ENCODE measurements at regions not wholly inside any gene's neighbourhood (a gene's known extent, or its start where the extent isn't known, plus 50 kb on each side); places are given as distances from the start of the nearest gene placed in this dataset.
"Not testable (repeated sequence)": the region's sequence is repeated elsewhere in the genome, so short reads cannot be mapped to it uniquely, and the experiment has no call there.

DNA sequence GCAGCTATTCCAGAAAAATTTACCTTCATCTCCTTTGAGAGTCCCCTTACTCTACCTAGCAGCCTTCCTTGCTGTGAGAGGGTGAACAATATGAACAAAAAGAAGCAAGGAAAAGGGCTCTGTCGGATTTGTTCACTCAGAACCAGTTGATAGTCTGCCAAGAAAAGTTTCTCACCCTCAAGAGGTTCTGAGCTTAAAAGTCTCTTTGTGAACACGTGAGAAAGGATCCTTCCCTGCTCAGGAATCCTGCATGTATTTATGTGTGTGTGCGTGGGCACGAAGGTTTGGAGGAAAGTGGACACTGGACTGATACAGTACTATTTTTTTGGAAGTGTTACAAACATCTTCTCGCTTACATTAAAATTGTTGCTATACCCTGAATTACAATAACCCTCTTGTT, 178.6 kb upstream of the JADE1 start:
- Mint-ChIP-seq H3K4me1 (ENCODE audit: low read depth) (peaks cover 22% of the 10 kb centered on the region), H3K27me3 (ENCODE audit: low read depth) (no peaks in the 10 kb centered on the region), H3K36me3 (ENCODE audit: low read depth) (no peaks in the 10 kb centered on the region), H3K27ac (ENCODE audit: unreplicated experiment) (no peak overlapping the region), H3K4me3 (ENCODE audit: unreplicated experiment) (no peak overlapping the region), H3K9me3 (ENCODE audit: low read depth) (no peaks in the 10 kb centered on the region)
- no peak for DNase-seq (ENCODE audit: low spot score)
- TF ChIP-seq, protein P1, sequence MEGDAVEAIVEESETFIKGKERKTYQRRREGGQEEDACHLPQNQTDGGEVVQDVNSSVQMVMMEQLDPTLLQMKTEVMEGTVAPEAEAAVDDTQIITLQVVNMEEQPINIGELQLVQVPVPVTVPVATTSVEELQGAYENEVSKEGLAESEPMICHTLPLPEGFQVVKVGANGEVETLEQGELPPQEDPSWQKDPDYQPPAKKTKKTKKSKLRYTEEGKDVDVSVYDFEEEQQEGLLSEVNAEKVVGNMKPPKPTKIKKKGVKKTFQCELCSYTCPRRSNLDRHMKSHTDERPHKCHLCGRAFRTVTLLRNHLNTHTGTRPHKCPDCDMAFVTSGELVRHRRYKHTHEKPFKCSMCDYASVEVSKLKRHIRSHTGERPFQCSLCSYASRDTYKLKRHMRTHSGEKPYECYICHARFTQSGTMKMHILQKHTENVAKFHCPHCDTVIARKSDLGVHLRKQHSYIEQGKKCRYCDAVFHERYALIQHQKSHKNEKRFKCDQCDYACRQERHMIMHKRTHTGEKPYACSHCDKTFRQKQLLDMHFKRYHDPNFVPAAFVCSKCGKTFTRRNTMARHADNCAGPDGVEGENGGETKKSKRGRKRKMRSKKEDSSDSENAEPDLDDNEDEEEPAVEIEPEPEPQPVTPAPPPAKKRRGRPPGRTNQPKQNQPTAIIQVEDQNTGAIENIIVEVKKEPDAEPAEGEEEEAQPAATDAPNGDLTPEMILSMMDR (IDR thresholded peaks at IDR 0.05): no peak

GRCh38 chr4:128623508-128624215, 185.8 kb upstream of the JADE1 start:
- Mint-ChIP-seq H3K4me3 (ENCODE audit: unreplicated experiment) (no peak overlapping the region), H3K9me3 (ENCODE audit: low read depth) (peaks cover 6% of the 10 kb centered on the region), H3K27me3 (ENCODE audit: low read depth) (no peaks in the 10 kb centered on the region), H3K36me3 (ENCODE audit: low read depth) (no peaks in the 10 kb centered on the region), H3K27ac (ENCODE audit: unreplicated experiment) (no peak overlapping the region), H3K4me1 (ENCODE audit: low read depth) (no peaks in the 10 kb centered on the region)
- TF ChIP-seq, protein P1 (IDR thresholded peaks at IDR 0.05): no peak
- DNase-seq (ENCODE audit: low spot score): no peak

DNA sequence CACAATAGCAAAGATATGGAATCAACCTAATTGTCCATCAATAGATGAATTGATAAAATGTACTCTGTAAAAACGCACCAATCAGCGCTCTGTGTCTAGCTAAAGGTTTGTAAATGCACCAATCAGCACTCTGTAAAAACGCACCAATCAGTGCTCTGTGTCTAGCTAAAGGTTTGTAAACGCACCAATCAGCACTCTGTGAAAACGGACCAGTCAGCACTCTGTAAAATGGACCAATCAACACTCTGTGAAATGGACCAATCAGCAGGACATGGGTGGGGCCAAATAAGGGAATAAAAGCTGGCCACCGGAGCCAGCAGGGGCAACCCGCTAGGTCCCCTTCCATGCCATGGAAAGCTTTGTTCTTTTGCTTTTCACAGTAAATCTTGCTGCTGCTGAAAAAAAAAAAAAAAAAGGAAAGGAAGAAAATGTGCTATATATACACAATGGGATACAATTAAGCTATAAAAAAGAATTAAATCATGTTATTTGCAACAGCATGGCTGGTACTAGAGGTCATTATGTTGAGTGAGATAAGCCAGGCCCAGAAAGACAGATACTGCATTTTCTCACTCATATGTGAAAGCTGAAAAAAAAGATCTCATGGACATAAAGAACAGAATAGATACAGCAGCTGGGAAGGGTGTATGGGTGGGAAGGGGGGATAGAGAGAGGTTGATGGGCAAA, 189.1 kb upstream of the JADE1 start:
- not testable (repeated sequence) for H3K4me1 Mint-ChIP-seq (ENCODE audit: low read depth); H3K9me3 Mint-ChIP-seq (ENCODE audit: low read depth); H3K27ac Mint-ChIP-seq (ENCODE audit: unreplicated experiment); H3K27me3 Mint-ChIP-seq (ENCODE audit: low read depth); DNase-seq (ENCODE audit: low spot score); H3K36me3 Mint-ChIP-seq (ENCODE audit: low read depth); H3K4me3 Mint-ChIP-seq (ENCODE audit: unreplicated experiment)

DNA sequence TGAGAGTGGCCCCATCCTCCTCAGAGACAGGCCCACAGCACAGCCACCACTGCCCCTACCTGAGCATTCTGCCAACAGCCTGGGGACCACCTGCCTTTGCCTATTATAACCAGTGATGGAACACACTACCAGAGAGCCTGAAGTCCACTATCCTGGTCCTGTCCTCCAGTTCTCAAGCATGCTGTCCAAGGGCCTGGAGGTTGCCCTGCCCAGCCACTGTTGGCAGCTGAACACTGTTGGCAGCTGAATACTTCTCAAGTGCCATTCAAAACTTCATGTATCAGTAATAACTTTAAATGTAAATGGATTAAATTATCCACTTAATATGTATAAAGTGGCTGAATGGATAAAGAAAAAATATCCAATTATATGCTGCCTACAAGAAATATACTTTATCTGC, 194.3 kb upstream of the JADE1 start:
- H3K27me3 Mint-ChIP-seq (ENCODE audit: low read depth): no peaks in the 10 kb centered on the region

DNA sequence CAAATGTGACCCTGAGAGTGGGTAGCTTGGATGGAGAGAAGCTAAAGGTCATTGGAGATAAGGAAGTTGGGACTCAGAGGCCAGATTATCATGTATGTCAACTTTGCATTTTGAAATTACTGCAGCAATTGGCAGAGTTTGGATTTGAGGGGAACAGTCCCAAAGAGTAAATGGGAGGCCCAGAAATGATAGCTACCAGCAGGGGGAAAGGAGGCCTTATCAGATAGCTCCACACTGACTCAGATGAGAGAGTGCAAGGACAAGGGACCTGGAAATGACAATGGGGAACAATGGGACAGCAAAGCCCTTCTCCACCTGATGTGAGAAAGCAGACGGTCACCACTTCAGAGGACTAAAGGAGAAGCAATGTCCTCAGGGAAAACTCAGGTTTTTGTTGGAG, 201.5 kb upstream of the JADE1 start:
- TF ChIP-seq, protein P1 (IDR thresholded peaks at IDR 0.05): no peak
- Mint-ChIP-seq H3K4me3 (ENCODE audit: unreplicated experiment) (no peak overlapping the region), H3K4me1 (ENCODE audit: low read depth) (peaks cover 22% of the 10 kb centered on the region), H3K27me3 (ENCODE audit: low read depth) (no peaks in the 10 kb centered on the region), H3K9me3 (ENCODE audit: low read depth) (no peaks in the 10 kb centered on the region), H3K36me3 (ENCODE audit: low read depth) (no peaks in the 10 kb centered on the region), H3K27ac (ENCODE audit: unreplicated experiment) (no peak overlapping the region)
- no peak for DNase-seq (ENCODE audit: low spot score)

More for the DNA sequence above, 194.3 kb upstream of the JADE1 start:
- H3K36me3 Mint-ChIP-seq (ENCODE audit: low read depth): no peaks in the 10 kb centered on the region
- TF ChIP-seq, protein P1 (IDR thresholded peaks at IDR 0.05): no peak
- H3K9me3 Mint-ChIP-seq (ENCODE audit: low read depth): peaks cover 6% of the 10 kb centered on the region
- H3K27ac Mint-ChIP-seq (ENCODE audit: unreplicated experiment): no peak overlapping the region
- no peaks in the 10 kb centered on the region for H3K4me1 Mint-ChIP-seq (ENCODE audit: low read depth)
- no peak overlapping the region for H3K4me3 Mint-ChIP-seq (ENCODE audit: unreplicated experiment)
- no peak for DNase-seq (ENCODE audit: low spot score)
